DOHH2 (cell line): ENCODE measurements at regions not wholly inside any gene's neighbourhood (a gene's known extent, or its start where the extent isn't known, plus 50 kb on each side); places are given as distances from the start of the nearest gene placed in this dataset.

Experiments
- CTCF ChIP-seq: fragments of 200-600 bp; sonication (generic); IDR thresholded peaks from one replicate; pipeline ENCODE4 v1.5.1; 2014; ENCODE audit warnings: antibody characterized with exemption, mild to moderate bottlenecking, low read depth, low read length; ENCODE audit not compliant: poor library complexity, severe bottlenecking
- EZH2phosphoT487 ChIP-seq: fragments of 200-600 bp; sonication (generic); IDR thresholded peaks from 2 replicates; pipeline ENCODE4 v1.6.1; 2017; ENCODE audit warnings: borderline replicate concordance, mild to moderate bottlenecking, antibody characterized with exemption, low read length, moderate library complexity, mixed read lengths

DNA sequence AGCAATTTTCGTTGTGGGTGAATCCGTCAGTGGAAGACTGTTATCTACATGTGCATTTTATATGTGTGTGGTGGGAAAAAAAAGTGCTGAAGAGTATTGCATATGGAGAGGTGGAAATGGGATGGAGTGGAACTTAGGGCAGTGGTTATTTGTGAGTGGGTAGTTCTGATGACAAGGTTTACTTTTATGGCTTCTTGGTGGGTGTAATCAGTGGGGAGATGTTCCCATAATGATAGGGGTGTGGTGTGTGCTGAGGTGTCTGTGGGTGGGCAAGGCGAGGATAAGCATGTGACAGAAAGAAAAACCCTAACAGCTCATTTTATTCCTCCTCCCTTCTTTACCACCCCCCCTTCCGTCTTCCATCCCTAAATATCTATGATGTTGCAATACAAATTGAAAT is 288.1 kb downstream of the NUF2 start:
- TF ChIP-seq CTCF = no peak
- TF ChIP-seq EZH2phosphoT487 = no peak
